Gastrocnemius medialis (tissue), 4 donors: ENCODE measurements at regions not wholly inside any gene's neighbourhood (a gene's known extent, or its start where the extent isn't known, plus 50 kb on each side); places are given as distances from the start of the nearest gene placed in this dataset.

ENCODE experiments used
- CTCF ChIP-seq, 5 experiments: fragments of 450-650 bp in 3 of 5; fragments of 200-600 bp in 2 of 5; sonication (generic) in 2 of 5; IDR thresholded peaks in 4 of 5; conservative IDR thresholded peaks in 1 of 5; 1 replicate in 4 of 5; 2 replicates in 1 of 5; pipeline ENCODE4 v1.5.1; 2016 to 2019; ENCODE audit warnings: antibody characterized with exemption in 5 of 5, mild to moderate bottlenecking in 3 of 5, moderate library complexity in 3 of 5
- POLR2A ChIP-seq, 2 donors: fragments of 450-650 bp; IDR thresholded peaks; one replicate each; pipeline ENCODE4 v1.6.1; 2017; ENCODE audit warnings: antibody characterized with exemption in 2 of 2, mild to moderate bottlenecking in 2 of 2, moderate library complexity in 2 of 2

DNA sequence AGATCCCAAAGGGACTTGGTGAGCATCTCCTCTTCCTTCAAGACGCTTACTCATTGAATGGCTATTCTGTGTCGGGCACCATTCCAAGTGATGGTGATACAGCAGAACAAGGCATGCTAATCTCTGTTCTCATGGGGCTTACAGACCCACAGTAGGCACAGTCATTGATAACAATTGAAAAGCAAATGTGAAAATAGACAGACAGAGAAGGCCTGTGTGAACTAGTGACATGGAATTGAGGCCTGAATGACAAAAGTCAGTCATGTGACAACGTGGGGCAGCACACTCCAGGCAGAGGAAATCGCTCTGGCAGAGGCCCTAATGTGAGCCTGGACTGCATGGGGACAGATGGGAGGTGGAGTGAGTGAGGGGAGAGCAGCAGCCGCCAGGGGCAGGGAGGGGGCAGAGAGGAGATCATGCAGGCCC is 70.7 kb upstream of the CPLX2 start:
- TF ChIP-seq CTCF (IDR thresholded peaks at IDR 0.05 in 4 of 5, conservative IDR thresholded peaks at IDR 0.05 in 1 of 5) (no peak), POLR2A (IDR thresholded peaks at IDR 0.05) (no peak)
